ENCODE measurements at regions not wholly inside any gene's neighbourhood (a gene's known extent, or its start where the extent isn't known, plus 50 kb on each side); places are given as distances from the start of the nearest gene placed in this dataset.
A peak's percentile ranks its signal among the peaks of the same experiment; 100 is the strongest.
"Not testable (repeated sequence)": the region's sequence is repeated elsewhere in the genome, so short reads cannot be mapped to it uniquely, and the experiment has no call there.

DNA sequence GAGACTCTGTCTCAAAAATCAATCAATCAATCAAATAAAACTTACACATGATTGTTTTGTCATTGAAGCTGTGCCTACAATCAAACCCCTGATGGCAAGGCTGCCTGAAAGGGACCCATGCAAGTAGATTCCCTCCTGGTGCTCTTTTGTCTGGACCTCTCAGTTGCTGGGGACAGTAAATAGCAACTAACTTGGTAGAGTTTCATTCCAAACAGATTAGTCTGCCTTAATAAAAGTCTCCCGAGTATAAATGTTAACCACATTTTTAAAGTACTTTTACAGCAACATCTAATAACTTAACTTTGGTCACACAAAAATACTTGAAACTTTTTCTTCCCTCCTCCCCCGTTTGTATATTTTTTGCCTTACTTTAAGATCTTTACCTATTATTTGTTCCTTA lies 105.5 kb downstream of the FEM1C start:
- DNase-seq (ENCODE audit: low spot score): no peak

DNA sequence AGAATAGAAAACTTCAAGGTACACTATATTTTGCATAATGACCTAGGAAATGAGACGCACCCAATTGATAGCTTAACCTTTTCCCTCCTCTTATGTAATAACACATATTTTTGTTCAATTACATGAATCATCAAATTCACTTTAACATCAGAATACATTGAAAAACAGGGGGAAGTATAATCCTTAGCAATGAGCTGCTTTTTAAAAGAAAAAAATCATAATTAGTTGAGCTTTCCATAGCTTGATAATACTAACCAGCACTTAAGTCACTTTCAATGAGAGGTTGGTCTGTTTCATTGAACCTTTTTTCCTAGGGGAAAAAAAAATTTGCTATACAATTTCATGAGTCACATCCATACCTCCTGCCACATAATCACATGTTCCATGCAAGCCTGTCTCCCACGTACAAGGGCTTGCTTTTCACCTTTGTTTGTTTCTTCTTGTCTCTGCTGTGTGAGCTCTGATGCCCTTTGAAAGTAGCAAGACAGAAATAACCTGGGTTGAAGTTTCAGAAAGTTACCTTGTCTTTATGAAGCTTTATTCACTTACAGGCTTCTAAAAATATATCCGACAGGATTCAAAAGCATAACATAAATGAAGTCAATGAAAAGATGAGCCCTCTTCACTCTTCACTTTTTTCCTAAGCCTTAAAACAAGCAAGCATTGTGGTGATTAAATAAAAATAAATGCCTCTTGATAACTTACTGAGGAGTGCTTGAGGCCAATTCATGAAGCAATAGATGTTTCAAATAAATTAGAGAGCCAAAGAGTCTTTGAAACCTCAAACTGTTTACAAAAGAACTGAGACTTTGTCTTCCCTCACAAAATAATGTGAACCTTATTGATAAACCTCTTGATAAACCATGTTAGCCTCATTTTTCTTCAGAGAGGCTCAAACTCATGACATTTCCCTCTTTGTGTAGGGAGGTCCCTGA lies 108.5 kb downstream of the FEM1C start:
- no peak for DNase-seq (ENCODE audit: low spot score)

DNA sequence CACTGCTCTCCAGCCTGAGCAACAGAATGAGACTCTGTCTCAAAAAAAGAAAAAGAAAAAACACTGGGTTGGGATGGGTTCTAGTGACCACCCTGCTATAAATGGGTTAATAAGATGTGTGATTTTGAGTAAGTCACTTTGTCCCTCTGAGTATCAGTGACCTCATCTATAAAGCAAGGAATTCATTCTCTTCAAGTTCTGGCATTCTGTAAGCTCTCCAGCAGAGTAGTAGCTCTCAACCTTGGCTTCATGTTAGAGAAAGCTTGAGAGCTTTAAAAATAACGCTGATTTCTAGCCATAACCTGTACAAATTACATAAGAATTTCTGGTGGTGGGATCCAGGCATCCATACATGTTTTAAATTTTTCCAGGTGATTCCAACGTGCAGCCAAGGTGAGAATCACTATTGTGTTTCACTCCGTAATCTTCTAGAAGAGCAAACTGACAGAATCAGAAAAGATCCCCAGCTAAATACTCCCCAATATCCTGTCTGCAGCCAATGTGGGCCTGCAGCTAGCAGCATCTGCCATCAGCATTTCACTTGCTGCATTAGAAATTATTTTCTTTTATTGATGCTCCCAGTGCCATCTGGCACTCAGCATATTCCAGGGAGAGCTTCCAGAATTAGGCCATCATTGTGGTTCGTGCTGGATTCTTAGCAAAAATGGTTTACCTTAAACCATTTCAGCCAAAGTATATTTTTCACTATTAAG lies 109.4 kb downstream of the FEM1C start:
- no peak for DNase-seq (ENCODE audit: low spot score)

DNA sequence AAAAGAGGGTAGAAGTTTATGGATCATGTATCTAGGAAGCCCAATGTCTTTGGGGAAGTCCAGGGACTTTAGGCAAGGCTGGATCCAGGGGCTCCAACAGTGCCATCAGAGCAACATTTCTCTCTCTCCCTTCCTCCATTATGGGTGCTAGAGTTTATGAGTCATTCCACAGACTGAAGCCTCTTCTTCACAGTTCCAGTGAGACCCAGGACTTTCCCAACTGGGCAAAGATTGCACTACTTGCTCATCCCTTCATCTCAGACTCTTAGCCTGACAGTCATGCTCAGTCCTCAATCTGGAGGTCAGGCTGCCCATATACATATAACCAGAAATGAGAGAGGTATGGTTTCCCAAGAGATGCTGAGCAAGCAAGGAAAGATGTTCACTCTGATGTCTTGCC lies 110.7 kb downstream of the FEM1C start:
- DNase-seq (ENCODE audit: low spot score): no peak

DNA sequence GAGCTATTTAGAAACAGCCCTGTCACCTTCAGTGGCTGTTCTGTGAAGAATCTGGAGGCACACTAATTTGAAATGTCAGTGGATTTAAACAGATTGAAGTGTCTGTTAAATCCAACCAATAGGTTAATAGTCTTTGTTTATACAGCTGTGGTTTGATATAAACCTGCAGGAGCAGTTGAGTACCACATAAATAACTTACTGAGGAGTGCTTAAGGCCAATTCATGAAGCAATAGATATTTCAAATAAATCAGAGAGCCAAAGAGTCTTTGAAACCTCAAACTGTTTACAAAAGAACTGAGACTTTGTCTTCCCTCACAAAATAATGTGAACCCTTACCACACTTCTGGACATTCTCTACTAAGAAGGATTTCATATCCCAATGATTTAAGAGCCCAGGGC lies 111.9 kb downstream of the FEM1C start:
- DNase-seq (ENCODE audit: low spot score): no peak

DNA sequence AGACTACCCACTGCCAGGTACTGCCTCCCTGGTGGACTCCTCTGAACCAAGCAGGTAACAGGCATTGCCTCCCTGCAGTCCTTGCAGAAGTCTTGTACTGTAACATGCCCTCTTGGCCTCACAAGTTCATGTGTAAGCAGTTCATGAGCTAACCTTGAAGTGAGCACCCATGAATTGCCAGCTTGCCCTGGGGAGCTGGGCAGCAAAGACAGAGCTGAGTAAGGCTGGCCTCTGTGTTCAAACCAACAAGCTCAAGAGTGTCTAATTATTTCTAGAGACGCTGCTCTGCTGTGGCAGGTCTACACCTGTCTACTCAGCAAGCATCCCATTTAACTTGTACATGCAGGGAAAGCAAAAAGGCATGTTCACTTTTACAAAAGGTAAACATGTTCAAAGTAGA lies 113.5 kb downstream of the FEM1C start:
- no peak for DNase-seq (ENCODE audit: low spot score)

DNA sequence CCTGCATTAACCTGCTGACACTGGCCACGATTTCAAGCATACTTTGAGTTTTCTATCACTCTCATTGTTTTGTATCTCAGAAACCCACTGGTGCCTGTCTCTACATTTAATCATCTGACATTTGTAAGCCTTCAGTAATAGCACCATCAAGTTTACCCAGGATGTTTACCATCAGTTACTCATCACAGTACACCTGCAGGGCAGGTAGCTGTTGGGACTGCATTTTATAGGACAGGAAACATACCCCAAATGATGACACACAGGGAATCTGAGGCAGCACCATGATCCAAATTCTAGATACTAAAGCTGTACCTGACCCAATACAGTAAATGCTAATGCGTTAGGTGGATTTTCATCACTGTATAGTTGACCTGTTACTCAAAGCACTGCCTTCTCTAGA lies 114.2 kb downstream of the FEM1C start:
- DNase-seq (ENCODE audit: low spot score): no peak

DNA sequence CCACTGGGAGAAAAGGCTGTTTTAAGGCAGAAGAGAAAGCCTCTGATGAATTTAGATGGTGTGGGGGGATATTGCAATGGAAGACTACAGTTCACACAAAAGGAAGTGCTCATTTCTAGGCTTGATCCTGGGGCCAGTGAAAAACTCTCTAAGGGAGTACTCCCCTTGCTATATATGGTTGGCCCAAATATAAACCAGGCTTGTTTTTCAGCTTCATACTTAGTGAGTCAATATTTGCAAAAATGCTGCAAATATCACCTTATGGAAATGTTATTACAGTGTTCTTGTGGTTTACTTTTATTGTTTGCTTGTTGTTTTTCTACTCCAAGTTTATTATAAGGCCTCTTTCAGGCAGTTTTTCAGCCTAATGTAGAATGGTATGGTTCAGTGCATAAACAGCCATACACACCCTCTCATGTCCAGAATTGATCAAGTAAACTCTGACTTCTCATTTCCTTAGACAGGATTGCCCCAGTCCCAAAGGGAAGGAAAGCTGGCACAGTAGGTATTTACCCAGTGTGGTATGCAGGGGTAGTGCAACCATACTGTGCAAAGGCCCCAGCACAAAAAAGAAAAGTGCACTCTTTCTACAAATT lies 115.1 kb downstream of the FEM1C start:
- DNase-seq (ENCODE audit: low spot score): no peak

DNA sequence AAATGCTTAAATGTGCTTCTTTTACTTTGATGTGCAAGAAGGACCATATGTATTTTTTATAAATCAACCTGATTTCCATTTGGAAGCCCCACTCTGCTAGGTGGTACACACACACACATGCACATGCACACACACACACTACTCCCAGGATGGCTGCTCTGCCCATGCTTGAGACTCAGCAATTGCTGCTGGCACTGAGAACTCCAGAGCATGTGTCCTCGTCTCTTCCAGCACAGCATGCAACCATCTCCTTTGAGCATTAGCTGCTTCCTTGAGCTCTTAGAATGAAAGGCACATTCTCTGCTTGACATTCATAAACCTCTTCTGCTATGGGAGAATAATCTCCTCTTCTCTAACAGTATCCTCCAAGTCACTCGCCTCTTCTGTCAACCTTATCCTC lies 115.9 kb downstream of the FEM1C start:
- no peak for DNase-seq (ENCODE audit: low spot score)

DNA sequence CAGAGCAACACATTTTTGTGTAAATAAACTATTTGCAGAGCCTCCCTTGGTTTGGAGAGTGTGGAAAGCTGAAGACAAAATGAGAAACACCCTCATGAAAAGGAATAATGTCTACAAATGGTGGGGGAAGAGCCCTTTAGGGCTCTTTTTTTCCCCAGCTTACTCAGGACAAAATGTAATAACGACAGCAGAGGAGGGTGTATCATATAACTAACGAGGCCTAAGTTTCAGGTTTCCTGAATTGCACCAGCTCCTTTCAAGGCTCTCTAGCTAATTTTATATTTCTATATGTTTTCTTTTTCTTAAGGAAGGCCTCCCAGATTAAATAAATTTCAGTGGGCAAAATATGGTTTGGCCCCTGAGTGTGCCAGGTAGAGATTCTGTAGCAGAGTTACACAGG lies 116.3 kb downstream of the FEM1C start:
- no peak for DNase-seq (ENCODE audit: low spot score)

DNA sequence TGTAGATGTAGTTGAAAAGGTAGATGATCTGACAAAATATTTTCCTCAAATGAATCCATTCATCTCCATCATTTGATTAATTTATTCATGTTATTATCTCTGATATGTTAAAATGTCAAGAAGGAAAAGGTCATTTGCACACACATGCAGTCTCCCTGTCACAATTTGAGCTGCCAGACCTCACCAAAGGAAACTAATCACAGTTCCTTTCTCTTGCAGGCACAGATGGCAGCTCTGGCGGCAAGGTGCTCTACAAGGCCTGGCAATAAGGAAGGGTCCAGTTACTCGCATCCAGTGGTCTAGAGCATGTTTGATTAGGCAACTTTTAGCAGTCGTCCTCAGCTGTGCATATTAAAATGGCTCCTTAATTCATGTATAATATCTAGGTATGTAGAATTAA lies 120.1 kb downstream of the FEM1C start:
- DNase-seq (ENCODE audit: low spot score): no peak

DNA sequence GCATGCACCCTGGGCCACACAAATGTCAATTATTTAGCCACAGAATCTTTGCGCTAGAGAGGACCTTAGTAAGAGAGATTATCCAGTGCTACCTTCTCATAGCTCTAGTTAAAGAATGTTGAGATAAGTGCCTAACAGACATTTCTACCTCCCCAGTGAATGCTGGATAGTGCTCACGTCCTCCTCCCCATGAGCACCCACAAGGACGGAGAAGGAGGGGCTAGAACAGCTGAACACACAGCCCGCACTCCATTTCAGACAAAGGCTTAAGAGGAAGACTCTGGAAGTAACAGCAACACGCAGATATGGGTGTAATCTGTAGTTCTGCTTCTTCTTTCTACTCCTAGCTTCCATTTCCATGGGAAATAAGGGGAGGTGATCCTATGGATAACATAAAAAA lies 120.5 kb downstream of the FEM1C start:
- DNase-seq (ENCODE audit: low spot score): no peak

DNA sequence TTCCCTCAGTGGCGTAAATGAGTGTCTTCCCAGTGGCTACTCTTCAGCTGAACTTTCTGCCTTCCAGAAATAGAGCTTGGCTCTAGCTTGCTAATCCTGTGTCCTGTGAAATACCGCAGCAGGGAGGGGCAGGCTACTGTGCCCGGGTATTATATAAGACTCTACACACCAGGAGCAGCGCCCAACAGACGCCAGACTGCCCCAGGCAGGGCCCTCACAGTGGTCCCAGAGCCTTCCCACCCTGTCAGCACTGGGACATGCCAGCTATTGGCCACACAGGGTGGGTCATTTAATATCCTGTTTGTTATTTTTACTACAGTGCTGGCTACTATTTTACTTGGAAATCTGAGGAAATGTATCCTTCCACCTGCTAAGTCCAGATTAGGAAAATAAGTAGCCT lies 121.0 kb downstream of the FEM1C start:
- DNase-seq (ENCODE audit: low spot score): no peak

DNA sequence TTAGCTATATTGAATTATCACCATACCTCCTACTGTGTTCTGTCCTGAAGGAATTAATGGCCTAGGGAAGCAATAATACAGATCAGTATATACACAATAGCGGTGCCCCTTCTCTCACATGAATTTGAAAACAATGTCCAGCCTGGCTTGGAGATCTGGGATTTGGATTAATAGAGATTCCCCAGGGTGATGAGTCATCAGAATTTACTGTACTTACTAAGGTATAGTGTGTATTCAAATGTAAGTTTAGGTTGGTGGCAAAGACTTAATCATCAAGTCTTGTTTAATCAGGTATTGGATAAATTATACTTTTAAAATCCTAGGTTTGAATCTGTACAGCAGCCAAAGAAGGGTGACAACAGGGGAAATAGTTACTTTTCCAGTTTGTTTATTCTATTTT lies 121.5 kb downstream of the FEM1C start:
- DNase-seq (ENCODE audit: low spot score): no peak

DNA sequence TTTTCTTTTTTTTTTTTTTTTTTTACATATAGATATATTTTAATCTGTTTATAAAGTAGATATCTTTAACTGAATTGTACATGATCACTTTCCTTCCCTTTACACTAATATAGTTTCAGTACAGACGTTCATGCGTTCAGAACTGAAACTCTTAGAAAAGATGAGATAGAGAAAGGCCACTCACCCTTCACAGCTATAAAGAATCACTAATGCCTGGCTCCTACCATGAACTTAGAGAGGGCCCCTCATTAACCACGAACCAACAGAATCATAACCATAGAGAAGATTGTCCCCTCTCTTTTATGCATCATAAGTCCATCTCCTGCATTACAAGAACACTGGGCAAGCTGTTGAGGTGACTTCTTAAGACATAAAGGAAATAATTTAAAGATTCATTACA lies 123.8 kb downstream of the FEM1C start:
- DNase-seq (ENCODE audit: low spot score): not testable (repeated sequence)

DNA sequence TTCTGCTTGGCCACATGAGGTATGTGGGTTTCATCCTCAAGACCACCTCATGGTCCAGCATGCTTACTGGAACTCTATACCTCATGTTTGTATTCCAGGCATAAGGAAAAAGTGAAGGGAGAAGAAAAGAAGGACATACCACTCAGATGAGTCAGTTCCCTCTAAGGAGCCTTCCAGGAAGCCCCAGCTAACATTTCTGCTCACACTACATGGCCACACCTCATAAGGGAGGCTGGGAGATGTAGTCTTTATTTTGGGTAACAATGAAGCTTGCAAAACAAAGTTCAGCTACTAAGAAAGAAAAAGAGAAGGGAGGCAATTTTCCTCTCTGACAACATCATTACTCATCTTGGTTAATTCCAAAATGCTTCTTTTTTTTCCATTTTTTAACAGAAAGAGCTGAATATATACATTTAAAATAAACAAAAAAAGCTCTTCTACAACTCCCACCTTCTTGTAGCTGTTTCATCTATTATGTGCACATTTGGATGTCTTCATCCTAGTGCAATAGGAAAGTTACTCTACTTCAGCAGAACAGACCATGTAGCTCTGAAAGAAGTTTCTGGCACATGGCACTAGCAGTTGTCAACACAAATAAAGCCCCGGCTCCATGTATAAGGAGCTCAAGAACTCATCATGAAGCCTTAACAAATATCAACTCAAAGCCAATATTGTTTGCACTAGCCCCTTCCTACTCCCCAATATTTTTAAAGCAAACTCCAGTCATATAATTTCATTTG lies 123.6 kb upstream of the CCDC112 start:
- peak; percentile 64 for DNase-seq (ENCODE audit: low spot score)

DNA sequence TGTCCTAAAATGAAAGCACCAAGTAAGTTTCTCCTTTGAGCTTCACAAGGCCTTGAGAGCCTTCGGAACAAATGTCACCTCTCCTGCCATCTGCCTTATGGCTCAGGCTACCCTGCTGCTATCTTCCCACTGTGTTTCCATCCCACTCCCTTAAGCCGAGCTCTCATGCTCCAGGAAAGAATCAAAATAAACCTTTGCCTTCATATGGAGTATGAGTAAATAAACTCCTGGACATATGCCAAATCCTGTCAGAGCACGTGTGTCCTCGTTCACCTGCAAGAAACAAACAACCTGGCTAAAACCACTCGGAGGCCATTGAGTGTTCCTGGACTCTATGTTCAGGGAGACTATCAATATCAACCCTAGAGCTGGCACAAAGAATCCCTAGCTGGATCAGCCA lies 122.3 kb upstream of the CCDC112 start:
- DNase-seq (ENCODE audit: low spot score): no peak

DNA sequence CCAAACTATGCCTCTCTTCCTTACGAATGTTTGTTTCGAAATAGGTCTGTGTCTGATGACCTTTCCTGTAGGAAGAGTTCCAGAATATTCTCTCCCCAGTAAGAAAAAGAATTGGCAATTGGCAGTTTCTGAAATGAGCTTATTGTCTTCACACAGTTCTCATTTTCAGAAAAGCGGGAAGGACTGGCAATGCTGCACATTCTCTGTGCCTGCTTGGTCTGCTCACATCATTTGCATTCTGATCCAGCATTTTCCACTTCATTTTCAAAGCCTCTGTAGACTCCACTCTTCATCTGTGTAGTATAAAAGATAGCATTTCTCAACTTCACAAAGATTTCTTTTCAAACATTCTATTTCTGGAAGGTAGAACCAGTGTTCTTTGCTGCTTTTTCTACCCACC lies 120.6 kb upstream of the CCDC112 start:
- no peak for DNase-seq (ENCODE audit: low spot score)

DNA sequence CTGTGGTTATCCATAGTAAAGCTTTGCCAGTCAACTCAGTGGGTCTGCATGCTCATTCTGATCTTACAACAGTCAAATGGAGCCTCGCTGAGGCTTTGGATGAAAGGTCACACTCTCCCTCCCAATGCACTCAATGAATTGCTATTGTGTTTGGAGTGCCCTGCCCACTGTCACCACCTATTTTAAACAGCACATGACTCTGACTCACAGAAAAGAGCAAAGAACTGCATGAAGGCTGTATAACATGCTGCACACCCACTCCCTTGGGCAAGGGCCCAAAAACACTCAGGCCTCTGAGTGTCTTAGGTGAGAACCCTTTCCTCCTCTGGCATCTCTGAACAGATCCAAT lies 118.7 kb upstream of the CCDC112 start:
- DNase-seq (ENCODE audit: low spot score): no peak

DNA sequence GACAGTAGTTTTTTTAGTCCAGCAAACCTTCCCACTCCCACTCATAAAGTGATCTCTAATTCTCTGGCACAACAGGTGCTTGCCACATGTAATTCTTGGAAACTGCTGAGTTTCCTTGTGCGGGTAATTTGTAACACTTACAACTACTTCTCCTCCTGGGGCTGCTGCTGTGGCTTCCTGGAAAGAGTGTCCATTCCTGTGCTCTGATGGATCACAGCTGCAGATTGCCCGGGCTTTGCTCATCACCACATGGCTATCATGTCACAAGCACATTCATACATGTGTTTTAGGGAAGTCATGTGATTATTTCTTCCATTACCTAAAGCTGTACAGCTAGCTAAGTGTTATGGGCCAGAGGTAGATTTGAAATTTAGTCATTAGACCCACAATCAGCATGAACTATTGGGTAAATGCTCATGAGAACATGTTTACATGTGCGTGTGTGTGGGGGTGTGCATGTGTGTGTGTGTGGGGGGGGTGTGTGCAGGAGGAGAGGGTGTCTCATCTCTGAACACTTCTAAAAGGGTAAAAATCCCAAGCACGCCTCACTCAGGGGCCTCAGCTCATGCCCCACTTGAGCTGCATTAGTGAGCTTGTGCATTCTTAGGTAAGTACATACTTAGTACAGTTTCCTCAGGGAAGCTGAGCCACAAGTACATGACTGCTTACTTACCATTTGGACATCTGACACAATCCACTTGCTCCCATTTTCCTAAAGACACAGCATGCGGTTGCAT lies 118.1 kb upstream of the CCDC112 start:
- peak; percentile 49 for DNase-seq (ENCODE audit: low spot score)

DNA sequence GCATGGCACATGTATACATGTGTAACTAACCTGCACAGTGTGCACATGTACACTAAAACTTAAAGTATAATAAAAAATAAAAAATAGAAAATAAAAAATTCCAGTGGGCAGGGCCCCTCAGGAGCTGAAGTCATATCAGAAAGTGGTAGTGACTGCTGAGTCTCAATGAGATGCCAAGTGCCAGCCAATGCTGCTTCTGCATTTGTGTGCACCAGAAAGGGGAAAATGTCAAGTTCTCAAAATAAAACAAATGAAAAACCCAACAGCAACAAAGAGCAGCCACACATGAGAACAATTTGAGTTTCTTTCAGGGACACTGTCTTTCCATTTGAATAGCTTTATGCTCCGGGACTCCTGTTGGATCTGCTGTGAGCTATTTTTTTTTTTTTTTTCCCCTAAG lies 117.2 kb upstream of the CCDC112 start:
- no peak for DNase-seq (ENCODE audit: low spot score)

DNA sequence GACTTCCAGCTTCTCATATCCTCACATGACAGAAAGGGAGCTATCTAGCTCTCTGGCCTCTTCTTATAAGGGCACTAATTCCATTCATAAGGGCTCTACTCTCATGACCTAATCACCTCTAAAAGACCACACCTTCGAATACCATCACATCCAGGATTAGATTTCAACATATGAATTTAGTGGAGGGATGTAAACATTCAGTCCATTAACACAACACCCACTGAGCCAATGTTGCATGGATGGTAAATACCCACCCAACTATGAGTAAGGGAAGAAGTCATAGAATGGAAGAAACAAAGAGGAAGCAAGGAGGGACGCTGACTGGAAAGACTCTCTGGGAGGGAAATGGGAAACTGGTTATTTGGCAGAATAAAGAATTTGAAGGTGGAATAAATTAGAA lies 112.6 kb upstream of the CCDC112 start:
- DNase-seq (ENCODE audit: low spot score): no peak

Measured in hepatic stellate cell (primary cell).